NCI-H1048 (cell line): ENCODE measurements at regions not wholly inside any gene's neighbourhood (a gene's known extent, or its start where the extent isn't known, plus 50 kb on each side); places are given as distances from the start of the nearest gene placed in this dataset.

Experiments used
- DNase-seq: peaks from one replicate; lab custom pipeline; 2025; lab: John Stamatoyannopoulos, UW

DNA sequence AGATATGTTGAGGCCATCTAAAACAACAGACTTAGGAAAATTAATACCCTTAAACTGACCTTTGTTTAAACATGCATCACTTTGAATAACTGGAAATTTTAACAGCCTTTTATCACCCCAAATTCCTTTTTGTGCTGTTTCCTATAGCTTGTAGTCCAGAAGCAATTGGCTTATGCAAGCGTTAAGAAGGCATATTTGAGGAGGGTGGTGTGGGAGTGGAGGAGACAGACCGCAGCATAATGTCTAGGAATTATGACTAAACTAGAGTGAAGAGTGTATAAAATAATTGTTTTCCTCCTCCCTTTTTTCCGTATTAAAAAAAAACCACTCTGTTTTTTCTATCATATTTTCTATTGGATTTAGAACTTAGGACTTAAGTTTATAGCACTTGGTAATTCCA is 51.8 kb upstream of the MPDZ start:
- no peak for DNase-seq

DNA sequence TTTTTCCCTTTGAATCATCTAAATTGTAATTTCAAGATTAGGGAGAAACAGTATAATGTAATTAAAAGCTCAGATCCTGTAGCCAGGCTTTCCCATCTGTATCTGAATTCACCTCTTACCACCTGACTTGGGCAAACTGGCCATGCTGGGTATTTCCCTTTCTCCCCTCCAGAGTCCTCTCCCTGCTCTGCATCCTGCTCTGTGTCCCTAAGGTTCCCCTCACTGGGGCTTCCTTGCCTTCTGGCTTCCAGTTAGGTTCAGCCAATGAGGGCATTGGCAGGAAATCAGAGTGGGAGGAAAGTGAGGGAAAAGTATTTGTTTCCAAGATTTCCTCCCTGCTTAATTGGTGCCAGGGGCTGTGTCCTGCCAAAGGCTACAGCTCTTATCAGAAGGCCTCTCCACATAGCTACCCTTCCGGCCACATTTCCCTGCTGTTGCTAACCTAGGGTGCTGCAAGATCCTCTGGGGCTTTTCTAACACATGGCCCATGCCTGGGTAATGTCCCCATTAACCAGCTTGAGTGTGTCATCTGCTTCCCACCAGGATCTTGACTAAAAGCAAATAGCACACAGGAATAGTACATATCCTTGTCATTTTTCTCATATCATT is 51.0 kb upstream of the MPDZ start:
- DNase-seq: no peak
